Upper lobe of left lung (tissue), 4 donors: ENCODE measurements at regions not wholly inside any gene's neighbourhood (a gene's known extent, or its start where the extent isn't known, plus 50 kb on each side); places are given as distances from the start of the nearest gene placed in this dataset.

ENCODE experiments used
- CTCF ChIP-seq, 6 experiments: fragments of 450-650 bp in 4 of 6; fragments of 200-600 bp in 2 of 6; sonication (generic) in 2 of 6; IDR thresholded peaks; one replicate each; pipeline ENCODE4 v1.5.1; 2016 to 2019; ENCODE audit warnings: antibody characterized with exemption in 6 of 6
- POLR2A ChIP-seq, 4 donors: fragments of 450-650 bp; IDR thresholded peaks; one replicate each; pipeline ENCODE4 v1.5.1; 2016 to 2017; ENCODE audit warnings: antibody characterized with exemption in 4 of 4, mild to moderate bottlenecking in 2 of 4

DNA sequence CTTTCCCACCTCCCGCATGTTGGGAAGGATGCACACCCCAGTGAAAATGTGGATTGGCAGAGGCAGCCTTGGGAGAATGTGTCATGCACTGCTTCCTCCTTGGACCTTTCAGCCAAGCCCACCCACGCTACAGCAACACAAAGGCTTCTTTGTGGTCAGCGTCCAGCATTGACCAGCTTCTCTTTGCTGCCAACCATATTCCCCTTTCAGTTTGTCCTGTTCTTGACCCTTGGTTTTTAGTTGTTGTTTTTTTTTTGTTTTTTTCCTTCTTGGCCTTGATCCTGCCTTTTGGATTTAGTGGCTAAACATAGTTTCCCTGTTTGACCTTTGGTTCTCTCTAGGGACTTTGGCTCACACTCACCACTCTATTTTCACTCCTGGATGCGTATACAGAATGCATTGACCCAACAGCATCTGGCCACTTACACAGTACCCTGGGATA lies 573.6 kb downstream of the INSC start:
- no peak for TF ChIP-seq CTCF (IDR thresholded peaks at IDR 0.05)
- no peak for TF ChIP-seq POLR2A (IDR thresholded peaks at IDR 0.05)
